ENCODE measurements at regions not wholly inside any gene's neighbourhood (a gene's known extent, or its start where the extent isn't known, plus 50 kb on each side); places are given as distances from the start of the nearest gene placed in this dataset.

GRCh38 chr5:89596821-89597220 lies 713.8 kb upstream of the MEF2C start:
- H3K9me3 ChIP-seq (ENCODE audit: control insufficient read depth in 4 of 4, insufficient read depth in 3 of 4, low read length in 3 of 4) = peaks cover 0 to under 1% (median 0%) of the 10 kb centered on the region in 4 donors
- 75 to 76% methylated on average over 2 of the region's 2 CpGs for WGBS, 2 donors
- peak in 1 of 3 donors; percentile 3 for DNase-seq
- H3K27ac ChIP-seq (ENCODE audit: low read depth in 1 of 2, low read length in 1 of 2) = no peak overlapping the region
- no peak for ATAC-seq (ENCODE audit: insufficient read depth, low FRiP score)
- H3K9ac ChIP-seq (ENCODE audit: insufficient read depth in 1 of 2, low read length in 2 of 2) = no peak overlapping the region
- H3K4me1 ChIP-seq (ENCODE audit: control insufficient read depth in 5 of 5, insufficient read depth in 5 of 5, low read length in 5 of 5) = no peaks in the 10 kb centered on the region
- no peaks in the 10 kb centered on the region for H3K36me3 ChIP-seq (ENCODE audit: control insufficient read depth in 4 of 4, insufficient read depth in 4 of 4, low read length in 4 of 4)
- no peaks in the 10 kb centered on the region for H3K27me3 ChIP-seq (ENCODE audit: control insufficient read depth in 3 of 3, insufficient read depth in 3 of 3, low read length in 2 of 3)
- no peak for TF ChIP-seq CTCF (IDR thresholded peaks at IDR 0.05; ENCODE audit: control extremely low read depth, extremely low read depth)
- H3K4me3 ChIP-seq = no peak overlapping the region

DNA sequence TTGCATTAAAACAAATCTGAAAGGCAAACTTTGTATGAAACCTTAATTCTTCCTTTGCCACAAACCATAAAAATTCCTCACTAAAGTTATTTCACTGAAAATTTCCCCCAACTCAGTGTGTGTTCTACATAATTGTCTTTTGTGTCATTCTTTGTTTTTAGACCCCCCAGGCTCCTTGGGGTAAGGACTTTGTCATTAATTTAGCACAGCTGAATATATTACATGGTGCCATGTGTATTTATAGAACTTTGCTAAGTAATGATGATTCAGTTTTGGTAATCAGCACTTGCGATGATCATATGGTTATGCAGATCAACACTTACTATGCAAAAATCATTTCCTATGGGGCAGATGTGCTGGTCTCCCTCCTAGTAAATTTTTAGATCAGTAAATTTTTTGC lies 712.1 kb upstream of the MEF2C start:
- Histone ChIP-seq H3K4me1 (ENCODE audit: control insufficient read depth in 5 of 5, insufficient read depth in 5 of 5, low read length in 5 of 5) (no peaks in the 10 kb centered on the region), H3K9me3 (ENCODE audit: control insufficient read depth in 4 of 4, insufficient read depth in 3 of 4, low read length in 3 of 4) (peaks cover 0 to 5% (median 0%) of the 10 kb centered on the region in 4 donors), H3K4me3 (no peak overlapping the region), H3K27me3 (ENCODE audit: control insufficient read depth in 3 of 3, insufficient read depth in 3 of 3, low read length in 2 of 3) (no peaks in the 10 kb centered on the region), H3K36me3 (ENCODE audit: control insufficient read depth in 4 of 4, insufficient read depth in 4 of 4, low read length in 4 of 4) (no peaks in the 10 kb centered on the region), H3K27ac (ENCODE audit: low read depth in 1 of 2, low read length in 1 of 2) (no peak overlapping the region), H3K9ac (ENCODE audit: insufficient read depth in 1 of 2, low read length in 2 of 2) (no peak overlapping the region)
- ATAC-seq (ENCODE audit: insufficient read depth, low FRiP score) (no peak), DNase-seq (no peak)
- TF ChIP-seq CTCF (IDR thresholded peaks at IDR 0.05; ENCODE audit: control extremely low read depth, extremely low read depth) = no peak
- WGBS, 2 donors = 86 to 94% methylated on average over 1 of the region's 1 CpG

DNA sequence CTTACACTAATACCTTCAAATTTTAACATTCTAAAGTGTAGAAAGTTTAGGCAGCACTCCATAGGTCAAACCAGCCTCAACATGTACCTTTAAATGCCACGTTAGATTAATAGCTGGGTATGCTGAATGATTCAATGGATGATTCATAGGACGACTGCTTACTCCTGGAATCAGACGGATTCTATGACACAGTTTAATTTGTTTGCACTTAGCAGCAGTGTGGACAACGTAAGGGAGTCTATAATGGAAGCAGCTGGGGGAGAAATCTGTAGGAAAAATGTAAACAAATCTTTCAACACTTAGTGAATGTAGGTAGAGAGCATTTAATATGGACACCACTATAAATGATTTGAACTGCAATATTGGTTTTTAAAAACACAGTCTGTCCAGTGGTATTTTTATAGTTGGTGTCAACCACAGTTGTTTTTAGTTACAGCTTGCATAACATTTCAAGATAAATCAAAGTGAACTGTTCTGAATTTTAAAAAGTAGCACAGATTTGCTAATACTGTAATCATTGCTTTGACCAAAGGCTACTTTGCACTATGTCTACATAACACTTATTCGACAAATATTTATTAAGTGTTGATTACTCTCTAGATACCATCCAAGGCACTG lies 701.5 kb upstream of the MEF2C start:
- no peak for TF ChIP-seq CTCF (IDR thresholded peaks at IDR 0.05; ENCODE audit: control extremely low read depth, extremely low read depth)
- Histone ChIP-seq H3K27ac (ENCODE audit: low read depth in 1 of 2, low read length in 1 of 2) (no peak overlapping the region), H3K4me1 (ENCODE audit: control insufficient read depth in 5 of 5, insufficient read depth in 5 of 5, low read length in 5 of 5) (no peaks in the 10 kb centered on the region), H3K9ac (ENCODE audit: insufficient read depth in 1 of 2, low read length in 2 of 2) (no peak overlapping the region), H3K4me3 (no peak overlapping the region), H3K36me3 (ENCODE audit: control insufficient read depth in 4 of 4, insufficient read depth in 4 of 4, low read length in 4 of 4) (no peaks in the 10 kb centered on the region), H3K27me3 (ENCODE audit: control insufficient read depth in 3 of 3, insufficient read depth in 3 of 3, low read length in 2 of 3) (no peaks in the 10 kb centered on the region), H3K9me3 (ENCODE audit: control insufficient read depth in 4 of 4, insufficient read depth in 3 of 4, low read length in 3 of 4) (peaks cover 0 to 3% (median 1%) of the 10 kb centered on the region in 4 donors)
- DNase-seq (no peak), ATAC-seq (ENCODE audit: insufficient read depth, low FRiP score) (no peak)
- WGBS, 2 donors = 75 to 81% methylated on average over 5 of the region's 5 CpGs

DNA sequence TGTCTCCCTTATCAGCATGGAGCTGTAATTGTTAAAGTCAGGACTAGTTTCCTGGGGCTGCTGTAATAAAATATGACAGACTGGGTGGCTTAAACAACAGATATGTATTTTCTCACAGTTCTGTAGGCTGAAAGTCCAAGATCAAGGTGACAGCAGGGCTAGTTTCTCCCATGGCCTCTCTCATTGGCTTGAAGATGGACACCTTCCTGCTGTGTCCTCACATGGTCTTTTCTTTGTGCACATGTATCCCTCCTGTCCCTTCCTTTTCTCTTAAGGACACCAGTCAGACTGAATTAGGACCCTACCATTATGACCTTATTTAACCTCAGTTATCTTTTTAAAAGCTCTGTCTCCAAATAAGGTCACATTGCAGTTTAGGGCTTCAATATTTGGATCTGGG lies 700.5 kb upstream of the MEF2C start:
- TF ChIP-seq CTCF (IDR thresholded peaks at IDR 0.05; ENCODE audit: control extremely low read depth, extremely low read depth) = no peak
- H3K4me1 ChIP-seq (ENCODE audit: control insufficient read depth in 5 of 5, insufficient read depth in 5 of 5, low read length in 5 of 5) = no peaks in the 10 kb centered on the region
- ATAC-seq (ENCODE audit: insufficient read depth, low FRiP score) (no peak), DNase-seq (no peak)
- H3K27ac ChIP-seq (ENCODE audit: low read depth in 1 of 2, low read length in 1 of 2) = no peak overlapping the region
- no peaks in the 10 kb centered on the region for H3K36me3 ChIP-seq (ENCODE audit: control insufficient read depth in 4 of 4, insufficient read depth in 4 of 4, low read length in 4 of 4)
- H3K4me3 ChIP-seq = no peak overlapping the region
- no peaks in the 10 kb centered on the region for H3K27me3 ChIP-seq (ENCODE audit: control insufficient read depth in 3 of 3, insufficient read depth in 3 of 3, low read length in 2 of 3)
- no peak overlapping the region for H3K9ac ChIP-seq (ENCODE audit: insufficient read depth in 1 of 2, low read length in 2 of 2)
- H3K9me3 ChIP-seq (ENCODE audit: control insufficient read depth in 4 of 4, insufficient read depth in 3 of 4, low read length in 3 of 4) = peaks cover 0 to 3% (median 1%) of the 10 kb centered on the region in 4 donors

Data from lung (tissue), 11 donors.